ENCODE measurements at regions not wholly inside any gene's neighbourhood (a gene's known extent, or its start where the extent isn't known, plus 50 kb on each side); places are given as distances from the start of the nearest gene placed in this dataset.
"Not testable (repeated sequence)": the region's sequence is repeated elsewhere in the genome, so short reads cannot be mapped to it uniquely, and the experiment has no call there.

DNA sequence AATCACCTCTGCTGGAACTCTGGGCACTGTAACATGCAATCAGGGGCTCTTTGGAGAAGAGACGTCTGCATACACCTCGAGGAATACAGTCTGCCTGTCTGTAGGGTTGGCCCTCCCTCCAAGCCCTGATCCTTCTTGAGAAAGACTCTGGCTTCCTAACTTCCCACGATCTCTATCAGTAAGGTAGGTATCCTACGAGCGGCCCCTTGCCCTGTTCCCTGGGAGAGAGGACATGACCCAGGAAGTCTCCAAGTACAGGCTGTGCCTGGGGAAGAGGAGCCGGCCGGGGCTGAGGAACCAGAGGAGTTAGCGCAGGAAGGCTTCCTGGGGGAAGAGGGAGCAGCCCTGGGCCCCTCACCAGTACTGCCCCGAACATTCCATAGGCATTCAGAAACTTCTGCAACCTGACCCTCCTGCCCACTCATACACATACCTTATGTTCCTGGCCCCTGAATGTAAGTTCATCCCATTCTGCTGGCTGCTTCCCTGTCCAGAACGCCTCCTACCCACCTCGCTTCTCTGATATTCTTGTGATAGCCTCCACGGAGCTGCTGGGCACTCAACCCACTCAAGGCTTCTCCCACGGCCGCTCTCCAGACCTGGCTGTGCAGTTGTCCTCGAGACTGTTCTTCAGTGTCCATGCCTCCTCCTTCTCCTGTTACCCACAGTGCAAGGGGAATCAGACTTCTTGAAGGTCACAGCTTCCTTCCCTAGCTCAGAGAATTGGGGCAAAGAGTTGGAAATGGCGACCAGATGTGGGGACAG is 116.1 kb downstream of the CYP26B1 start:
- Histone ChIP-seq H3K9me3 (ENCODE audit: control insufficient read depth, low read length) (no peaks in the 10 kb centered on the region), H3K4me1 (ENCODE audit: control insufficient read depth, insufficient read depth, low read length, poor library complexity, severe bottlenecking) (no peaks in the 10 kb centered on the region), H3K4me3 (ENCODE audit: extremely low read depth, insufficient read depth, low read length, poor library complexity, severe bottlenecking) (no peak overlapping the region), H3K27ac (ENCODE audit: low read depth, low read length, severe bottlenecking) (no peak overlapping the region), H3K36me3 (ENCODE audit: control insufficient read depth, insufficient read depth, low read length) (no peaks in the 10 kb centered on the region)
- 81 to 93% methylated on average over 10 to 13 of the region's 16 CpGs for WGBS, 2 experiments (ENCODE audit: insufficient coverage in 2 of 2)

DNA sequence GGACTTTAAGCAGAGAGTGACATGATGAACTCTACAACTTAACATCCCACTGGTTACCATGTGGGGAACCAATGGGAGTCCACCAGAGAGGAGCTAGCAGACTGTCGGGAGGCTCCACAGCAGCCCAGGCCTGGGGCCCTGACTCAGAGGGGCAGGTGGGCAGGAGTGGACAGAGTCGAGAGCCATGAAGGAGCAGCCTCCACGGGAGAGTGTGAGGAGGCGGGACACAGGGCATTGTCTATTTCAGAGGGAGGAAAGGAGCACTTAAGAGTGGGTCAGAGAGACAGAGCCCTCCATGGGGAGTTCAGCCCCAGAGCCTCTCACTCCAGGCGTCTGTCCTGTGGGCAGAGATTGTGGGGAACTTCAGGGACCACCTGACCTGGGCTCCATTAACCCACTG is 118.7 kb downstream of the CYP26B1 start:
- no peaks in the 10 kb centered on the region for H3K9me3 ChIP-seq (ENCODE audit: control insufficient read depth, low read length)
- WGBS, 2 experiments (ENCODE audit: insufficient coverage in 2 of 2), result 72 to 100% methylated on average over 2 to 4 of the region's 5 CpGs
- no peak overlapping the region for H3K27ac ChIP-seq (ENCODE audit: low read depth, low read length, severe bottlenecking)
- H3K4me1 ChIP-seq (ENCODE audit: control insufficient read depth, insufficient read depth, low read length, poor library complexity, severe bottlenecking), result no peaks in the 10 kb centered on the region
- no peaks in the 10 kb centered on the region for H3K36me3 ChIP-seq (ENCODE audit: control insufficient read depth, insufficient read depth, low read length)
- H3K4me3 ChIP-seq (ENCODE audit: extremely low read depth, insufficient read depth, low read length, poor library complexity, severe bottlenecking), result no peak overlapping the region

DNA sequence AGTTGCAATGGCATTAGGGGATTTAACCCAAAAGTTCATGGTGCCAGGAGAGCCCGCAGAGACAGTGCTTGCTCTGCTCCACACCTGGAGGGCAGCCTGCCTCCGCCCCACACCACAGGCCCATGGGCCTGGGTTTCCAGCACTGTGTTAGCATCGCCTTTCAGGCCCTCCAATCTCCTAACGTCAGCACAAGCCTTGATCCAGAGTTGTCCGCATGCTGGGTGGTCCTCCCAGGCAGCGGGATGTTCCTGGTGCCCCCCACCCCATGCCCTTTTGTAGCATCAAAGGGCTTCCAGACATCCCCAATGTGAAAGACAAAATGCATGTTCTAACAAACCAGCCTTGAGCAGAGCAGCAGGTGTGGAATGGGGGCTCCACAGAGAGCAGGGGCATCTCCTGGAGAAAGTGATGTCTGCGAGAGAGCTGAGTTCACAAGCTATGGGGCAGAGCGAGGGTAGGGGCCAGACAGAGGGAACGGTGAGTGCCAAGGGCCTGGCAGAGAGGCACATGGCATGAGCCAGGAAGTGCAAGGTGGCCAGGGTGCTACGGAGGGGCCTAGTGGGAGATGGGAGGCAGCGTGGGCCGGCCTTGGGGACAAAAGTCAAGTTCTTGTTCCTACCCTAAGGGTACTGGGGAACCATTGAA is 119.2 kb downstream of the CYP26B1 start:
- 91 to 93% methylated on average over 9 to 10 of the region's 12 CpGs for WGBS, 2 experiments (ENCODE audit: insufficient coverage in 2 of 2)
- H3K9me3 ChIP-seq (ENCODE audit: control insufficient read depth, low read length), result no peaks in the 10 kb centered on the region
- no peaks in the 10 kb centered on the region for H3K4me1 ChIP-seq (ENCODE audit: control insufficient read depth, insufficient read depth, low read length, poor library complexity, severe bottlenecking)
- no peak overlapping the region for H3K27ac ChIP-seq (ENCODE audit: low read depth, low read length, severe bottlenecking)
- no peak overlapping the region for H3K4me3 ChIP-seq (ENCODE audit: extremely low read depth, insufficient read depth, low read length, poor library complexity, severe bottlenecking)
- H3K36me3 ChIP-seq (ENCODE audit: control insufficient read depth, insufficient read depth, low read length), result no peaks in the 10 kb centered on the region

DNA sequence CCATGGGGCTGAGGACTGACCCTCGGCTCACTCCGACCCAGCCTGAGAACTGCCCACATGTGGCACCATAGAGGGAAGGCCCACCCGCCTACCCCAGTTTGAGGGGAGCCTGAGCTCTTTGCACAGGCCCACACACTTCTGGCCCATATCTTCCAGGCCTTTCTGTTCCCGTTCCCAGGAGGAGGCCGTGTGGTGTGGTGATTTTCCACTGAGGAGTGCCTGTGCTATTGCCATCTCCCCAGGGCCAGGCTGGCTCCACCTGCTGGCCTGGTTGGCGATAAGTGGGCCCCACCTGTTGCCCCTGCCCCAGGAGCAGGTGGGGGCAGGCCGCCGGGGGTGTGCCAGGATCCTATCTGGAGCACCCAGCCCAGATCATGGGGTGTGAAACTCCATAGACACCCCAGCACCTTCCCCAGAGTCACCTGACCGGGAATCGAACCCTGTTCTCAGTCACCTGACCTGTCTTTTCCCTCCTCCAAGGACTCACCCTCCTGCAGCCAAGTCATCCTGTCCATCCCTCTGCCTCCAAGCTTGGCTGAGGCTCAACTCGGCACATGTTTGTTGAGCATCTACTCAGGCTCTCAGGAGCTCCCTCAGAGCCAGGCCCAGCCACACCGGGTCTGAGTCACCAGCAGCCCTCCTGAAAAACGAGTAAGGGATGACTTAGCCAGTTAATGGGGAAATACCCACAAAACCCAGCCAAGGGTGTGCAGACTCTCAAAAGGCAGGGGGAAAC is 120.1 kb downstream of the CYP26B1 start:
- Histone ChIP-seq H3K4me3 (ENCODE audit: extremely low read depth, insufficient read depth, low read length, poor library complexity, severe bottlenecking) (no peak overlapping the region), H3K9me3 (ENCODE audit: control insufficient read depth, low read length) (no peaks in the 10 kb centered on the region), H3K27ac (ENCODE audit: low read depth, low read length, severe bottlenecking) (no peak overlapping the region), H3K4me1 (ENCODE audit: control insufficient read depth, insufficient read depth, low read length, poor library complexity, severe bottlenecking) (no peaks in the 10 kb centered on the region), H3K36me3 (ENCODE audit: control insufficient read depth, insufficient read depth, low read length) (no peaks in the 10 kb centered on the region)
- WGBS, 2 experiments (ENCODE audit: insufficient coverage in 2 of 2), result 91 to 97% methylated on average over 8 to 10 of the region's 13 CpGs

DNA sequence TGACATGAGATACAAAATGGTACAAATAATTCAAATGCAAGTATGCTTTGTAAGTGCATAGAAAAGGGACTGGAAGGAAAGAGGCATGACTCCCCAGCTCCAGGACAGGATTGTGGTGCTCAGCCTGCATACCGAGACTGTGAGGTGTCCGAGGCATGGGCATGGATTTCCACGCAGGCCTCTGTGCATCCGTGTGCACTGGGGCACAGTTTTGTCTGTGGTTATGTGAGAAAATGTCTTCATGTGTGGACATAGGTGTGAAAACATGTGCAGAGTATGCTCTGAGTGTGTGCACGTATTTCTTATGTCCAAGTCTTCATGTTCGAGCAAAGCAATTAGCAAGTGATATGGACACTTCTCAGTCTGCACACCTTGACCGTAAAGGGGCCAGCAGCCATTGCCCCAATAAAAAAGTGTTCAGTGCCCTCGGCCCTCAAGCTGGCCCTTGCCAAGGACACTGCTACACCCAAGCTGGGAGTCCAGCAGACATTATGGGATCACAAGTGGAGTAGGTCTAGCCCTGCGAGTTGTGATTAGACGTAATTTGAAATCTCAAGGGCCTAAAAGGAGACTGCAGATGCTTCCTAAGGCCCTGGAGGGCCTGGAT is 120.7 kb downstream of the CYP26B1 start:
- H3K9me3 ChIP-seq (ENCODE audit: control insufficient read depth, low read length), result no peaks in the 10 kb centered on the region
- no peak overlapping the region for H3K4me3 ChIP-seq (ENCODE audit: extremely low read depth, insufficient read depth, low read length, poor library complexity, severe bottlenecking)
- no peaks in the 10 kb centered on the region for H3K4me1 ChIP-seq (ENCODE audit: control insufficient read depth, insufficient read depth, low read length, poor library complexity, severe bottlenecking)
- no peak overlapping the region for H3K27ac ChIP-seq (ENCODE audit: low read depth, low read length, severe bottlenecking)
- no peaks in the 10 kb centered on the region for H3K36me3 ChIP-seq (ENCODE audit: control insufficient read depth, insufficient read depth, low read length)
- 92 to 98% methylated on average over 9 to 10 of the region's 10 CpGs for WGBS, 2 experiments (ENCODE audit: insufficient coverage in 2 of 2)

DNA sequence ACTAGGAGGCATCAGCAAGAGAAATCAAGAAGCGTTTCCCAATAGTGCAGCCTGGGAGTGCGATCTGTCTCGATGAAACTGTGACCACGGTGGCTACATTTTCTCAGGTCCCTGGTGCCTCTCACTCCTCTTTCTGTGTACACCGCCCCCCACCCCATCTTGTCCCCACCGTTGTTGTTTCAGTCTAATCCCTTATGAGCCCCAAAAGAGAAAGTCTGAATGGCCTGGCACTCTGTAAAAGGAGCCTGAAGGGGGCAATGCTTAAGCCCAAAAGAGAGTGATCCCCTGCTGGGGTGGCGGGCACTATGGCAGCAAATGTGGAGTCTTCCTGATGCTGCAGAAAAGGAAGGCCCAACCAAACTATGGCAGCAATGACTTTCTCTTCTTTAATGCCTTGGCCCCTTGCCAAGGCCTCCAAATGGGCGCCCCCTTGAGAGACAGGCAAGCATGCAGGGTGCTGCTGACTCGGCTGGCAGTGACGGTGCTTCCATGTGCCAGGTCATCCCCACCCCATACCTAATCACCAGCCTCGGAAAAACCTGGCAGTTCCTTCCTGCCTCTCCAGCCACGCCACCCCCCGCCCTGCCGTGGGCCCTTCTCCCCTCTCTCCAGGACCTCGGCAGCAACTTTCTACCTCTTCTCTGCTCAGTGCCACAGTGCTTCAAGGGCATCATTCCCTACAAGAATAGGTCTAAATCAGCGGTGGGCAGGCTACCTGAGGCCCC is 123.0 kb downstream of the CYP26B1 start:
- no peaks in the 10 kb centered on the region for H3K9me3 ChIP-seq (ENCODE audit: control insufficient read depth, low read length)
- H3K27ac ChIP-seq (ENCODE audit: low read depth, low read length, severe bottlenecking), result no peak overlapping the region
- no peak overlapping the region for H3K4me3 ChIP-seq (ENCODE audit: extremely low read depth, insufficient read depth, low read length, poor library complexity, severe bottlenecking)
- H3K36me3 ChIP-seq (ENCODE audit: control insufficient read depth, insufficient read depth, low read length), result no peaks in the 10 kb centered on the region
- WGBS, 2 experiments (ENCODE audit: insufficient coverage in 2 of 2), result 92 to 93% methylated on average over 13 to 14 of the region's 16 CpGs
- H3K4me1 ChIP-seq (ENCODE audit: control insufficient read depth, insufficient read depth, low read length, poor library complexity, severe bottlenecking), result no peaks in the 10 kb centered on the region

DNA sequence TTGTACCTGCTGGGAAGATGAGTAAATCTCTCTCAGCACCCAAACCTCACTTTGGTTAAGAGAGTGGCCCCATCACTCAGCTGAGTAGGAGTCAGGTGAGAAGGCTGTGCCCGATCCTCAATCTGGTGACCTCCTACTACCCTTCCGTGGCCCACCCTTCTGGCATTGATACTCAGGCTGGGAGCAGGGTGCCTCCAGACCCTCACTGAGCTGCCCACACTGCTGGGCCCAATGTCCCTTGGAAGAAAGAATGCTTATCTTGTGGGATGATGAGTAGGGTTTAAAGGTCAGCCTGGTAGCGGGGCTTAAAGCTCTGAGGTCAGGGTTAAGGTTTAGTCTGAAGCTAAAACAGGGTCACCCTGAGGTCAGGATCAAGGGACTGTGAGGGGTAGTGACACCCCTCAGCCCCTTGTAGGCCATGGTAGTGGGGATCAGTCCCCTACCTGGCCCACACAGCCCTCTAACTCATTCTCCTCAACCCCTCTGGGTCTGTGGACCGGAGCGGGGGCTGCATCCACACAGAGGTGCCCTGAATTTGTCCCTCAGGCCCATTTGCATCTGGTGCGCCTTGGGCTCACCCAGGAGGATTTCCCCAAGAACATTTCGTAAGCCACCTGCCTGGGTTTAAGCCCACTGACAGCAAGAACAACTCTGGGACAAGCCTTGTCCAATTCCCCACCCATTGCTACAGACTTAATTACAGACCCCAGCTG is 123.8 kb downstream of the CYP26B1 start:
- H3K4me1 ChIP-seq (ENCODE audit: control insufficient read depth, insufficient read depth, low read length, poor library complexity, severe bottlenecking), result no peaks in the 10 kb centered on the region
- no peaks in the 10 kb centered on the region for H3K9me3 ChIP-seq (ENCODE audit: control insufficient read depth, low read length)
- H3K27ac ChIP-seq (ENCODE audit: low read depth, low read length, severe bottlenecking), result no peak overlapping the region
- no peak overlapping the region for H3K4me3 ChIP-seq (ENCODE audit: extremely low read depth, insufficient read depth, low read length, poor library complexity, severe bottlenecking)
- WGBS, 2 experiments (ENCODE audit: insufficient coverage in 2 of 2), result 80 to 98% methylated on average over 2 to 6 of the region's 7 CpGs
- H3K36me3 ChIP-seq (ENCODE audit: control insufficient read depth, insufficient read depth, low read length), result no peaks in the 10 kb centered on the region

DNA sequence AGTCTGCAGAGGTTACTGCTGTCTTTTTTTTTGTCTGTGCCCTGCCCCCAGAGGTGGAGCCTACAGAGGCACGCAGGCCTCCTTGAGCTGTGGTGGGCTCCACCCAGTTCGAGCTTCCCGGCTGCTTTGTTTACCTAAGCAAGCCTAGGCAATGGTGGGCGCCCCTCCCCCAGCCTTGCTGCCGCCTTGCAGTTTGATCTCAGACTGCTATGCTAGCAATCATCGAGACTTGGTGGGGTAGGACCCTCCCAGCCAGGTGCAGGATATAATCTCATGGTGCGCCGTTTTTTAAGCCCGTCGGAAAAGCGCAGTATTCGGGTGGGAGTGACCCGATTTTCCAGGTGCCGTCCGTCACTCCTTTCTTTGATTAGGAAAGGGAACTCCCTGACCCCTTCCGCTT is 126.3 kb downstream of the CYP26B1 start:
- not testable (repeated sequence) for H3K36me3 ChIP-seq (ENCODE audit: control insufficient read depth, insufficient read depth, low read length); H3K4me3 ChIP-seq (ENCODE audit: extremely low read depth, insufficient read depth, low read length, poor library complexity, severe bottlenecking); H3K9me3 ChIP-seq (ENCODE audit: control insufficient read depth, low read length); H3K4me1 ChIP-seq (ENCODE audit: control insufficient read depth, insufficient read depth, low read length, poor library complexity, severe bottlenecking); H3K27ac ChIP-seq (ENCODE audit: low read depth, low read length, severe bottlenecking)
- 73 to 94% methylated on average over 8 to 14 of the region's 16 CpGs for WGBS, 2 experiments (ENCODE audit: insufficient coverage in 2 of 2)

DNA sequence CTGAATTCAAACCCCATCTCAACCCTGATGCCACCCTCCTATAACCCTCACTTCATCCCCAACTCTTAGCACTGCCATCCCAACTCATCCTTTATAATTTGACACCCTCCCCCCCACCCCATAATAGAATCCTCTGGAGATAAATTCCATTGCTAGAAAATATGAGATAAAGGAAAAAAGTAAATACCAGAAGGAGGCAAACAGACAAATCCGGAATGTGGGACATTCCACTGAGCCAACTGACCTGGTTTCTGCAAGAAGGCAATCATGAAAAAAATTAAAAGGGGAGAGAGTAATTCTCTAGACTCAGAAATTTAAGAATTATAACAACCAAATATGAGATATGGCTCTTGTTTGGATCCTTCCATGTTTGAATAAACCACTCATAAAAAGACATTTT is 132.4 kb downstream of the CYP26B1 start:
- no peaks in the 10 kb centered on the region for H3K4me1 ChIP-seq (ENCODE audit: control insufficient read depth, insufficient read depth, low read length, poor library complexity, severe bottlenecking)
- WGBS, 2 experiments (ENCODE audit: insufficient coverage in 2 of 2), result no CpG with 5 or more reads among the region's 1 CpG
- no peaks in the 10 kb centered on the region for H3K9me3 ChIP-seq (ENCODE audit: control insufficient read depth, low read length)

DNA sequence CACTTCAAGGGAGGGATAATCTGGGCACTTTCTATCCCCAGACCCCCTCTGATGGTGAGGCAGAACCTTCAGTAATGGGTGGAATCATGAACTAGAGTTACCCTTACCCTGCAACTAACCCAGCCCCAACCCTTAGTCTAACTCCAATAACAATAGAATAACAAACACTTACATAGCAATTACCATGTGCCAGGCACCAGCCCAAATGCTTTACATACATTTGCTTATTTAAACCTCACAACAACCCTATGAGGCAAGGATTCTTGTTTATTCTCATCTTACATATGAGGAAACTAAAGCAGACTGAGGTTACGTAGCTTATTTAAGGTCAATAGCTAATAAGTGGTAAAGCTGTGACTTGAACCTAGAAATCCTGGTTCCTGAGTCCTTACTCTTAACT is 132.8 kb downstream of the CYP26B1 start:
- H3K27ac ChIP-seq (ENCODE audit: low read depth, low read length, severe bottlenecking), result no peak overlapping the region
- no peaks in the 10 kb centered on the region for H3K36me3 ChIP-seq (ENCODE audit: control insufficient read depth, insufficient read depth, low read length)
- H3K4me3 ChIP-seq (ENCODE audit: extremely low read depth, insufficient read depth, low read length, poor library complexity, severe bottlenecking), result no peak overlapping the region
- WGBS, 2 experiments (ENCODE audit: insufficient coverage in 2 of 2), result no CpG with 5 or more reads among the region's 1 CpG
- no peaks in the 10 kb centered on the region for H3K4me1 ChIP-seq (ENCODE audit: control insufficient read depth, insufficient read depth, low read length, poor library complexity, severe bottlenecking)
- no peaks in the 10 kb centered on the region for H3K9me3 ChIP-seq (ENCODE audit: control insufficient read depth, low read length)

More for the DNA sequence above, 132.4 kb downstream of the CYP26B1 start:
- Histone ChIP-seq H3K27ac (ENCODE audit: low read depth, low read length, severe bottlenecking) (no peak overlapping the region), H3K4me3 (ENCODE audit: extremely low read depth, insufficient read depth, low read length, poor library complexity, severe bottlenecking) (no peak overlapping the region), H3K36me3 (ENCODE audit: control insufficient read depth, insufficient read depth, low read length) (no peaks in the 10 kb centered on the region)
